OCI-LY1 (cell line): ENCODE measurements at regions not wholly inside any gene's neighbourhood (a gene's known extent, or its start where the extent isn't known, plus 50 kb on each side); places are given as distances from the start of the nearest gene placed in this dataset.

Source experiments
- CTCF ChIP-seq: fragments of 200-600 bp; sonication (generic), shearing (Covaris generic); IDR thresholded peaks from 2 replicates; pipeline ENCODE4 v1.5.1; 2017; ENCODE audit warnings: mild to moderate bottlenecking, antibody characterized with exemption, low read length, moderate library complexity, mixed read lengths
- EZH2 ChIP-seq: fragments of 200-600 bp; sonication (generic), shearing (Covaris generic); IDR thresholded peaks from 2 replicates; pipeline ENCODE4 v1.8.0; 2017; ENCODE audit warnings: borderline replicate concordance, mixed run types, mild to moderate bottlenecking, antibody characterized with exemption, low read length, moderate library complexity, mixed read lengths

DNA sequence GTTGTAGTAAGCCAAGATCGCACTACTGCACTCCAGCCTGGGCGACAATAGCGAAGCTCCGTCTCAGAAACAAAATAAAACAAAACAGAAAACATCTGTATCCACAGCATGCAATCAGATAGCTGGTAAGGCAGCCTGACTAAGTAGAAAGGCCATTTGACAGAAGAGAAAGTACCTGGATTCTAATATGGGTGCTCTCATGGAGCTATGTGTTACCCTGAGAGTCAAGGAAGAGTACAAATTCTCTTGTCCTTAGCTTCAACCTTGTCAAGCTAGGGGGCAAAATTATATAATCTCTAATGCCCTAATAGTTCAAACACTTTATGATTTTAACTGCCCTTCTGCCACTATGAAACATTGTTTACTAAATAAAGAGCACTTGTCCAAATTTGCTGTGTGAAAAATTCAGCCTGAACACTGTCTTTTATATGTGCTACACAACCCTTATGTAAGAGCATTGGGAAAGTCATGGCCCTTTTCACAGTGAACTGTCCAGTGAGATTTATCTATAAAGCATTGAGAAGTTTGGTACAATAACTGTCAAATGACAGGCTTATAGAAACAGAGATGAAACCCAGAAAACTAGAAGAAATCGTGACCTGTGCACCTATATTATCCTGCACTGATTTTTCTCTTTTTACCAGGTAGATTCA lies 51.2 kb upstream of the PRKG1 start:
- TF ChIP-seq CTCF (no peak), EZH2 (no peak)
